22Rv1 (cell line): ENCODE measurements at regions not wholly inside any gene's neighbourhood (a gene's known extent, or its start where the extent isn't known, plus 50 kb on each side); places are given as distances from the start of the nearest gene placed in this dataset.

ENCODE experiments used
- ZFX ChIP-seq: fragments of 450-650 bp; IDR thresholded peaks from 2 replicates; pipeline ENCODE4 v1.6.1; 2017; ENCODE audit warnings: antibody characterized with exemption, borderline replicate concordance
- TF ChIP-seq, protein P1 (sequence below): fragments of 450-650 bp; IDR thresholded peaks from 2 replicates; pipeline ENCODE4 v1.5.1; 2017; ENCODE audit warnings: mild to moderate bottlenecking

DNA sequence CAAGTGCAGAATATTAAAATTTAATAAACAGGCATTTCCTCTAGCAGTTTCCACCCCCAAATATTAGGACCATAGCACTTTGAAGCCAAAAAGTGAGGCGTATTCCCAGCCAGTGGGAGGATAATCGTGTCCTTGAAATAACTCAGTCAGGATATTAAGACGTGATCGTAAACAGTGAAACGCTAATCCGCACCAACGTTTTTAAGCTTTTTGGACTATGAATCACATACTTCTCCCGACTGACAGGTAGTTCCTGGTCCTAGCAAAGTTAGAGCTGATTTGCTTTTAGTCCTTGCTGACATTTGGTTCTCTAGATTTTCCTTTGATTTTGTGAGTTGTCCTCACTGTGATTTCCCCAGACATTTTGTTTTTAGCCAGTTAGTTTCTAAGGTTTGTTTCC, 197.1 kb upstream of the ARHGAP20 start:
- TF ChIP-seq, protein P1, sequence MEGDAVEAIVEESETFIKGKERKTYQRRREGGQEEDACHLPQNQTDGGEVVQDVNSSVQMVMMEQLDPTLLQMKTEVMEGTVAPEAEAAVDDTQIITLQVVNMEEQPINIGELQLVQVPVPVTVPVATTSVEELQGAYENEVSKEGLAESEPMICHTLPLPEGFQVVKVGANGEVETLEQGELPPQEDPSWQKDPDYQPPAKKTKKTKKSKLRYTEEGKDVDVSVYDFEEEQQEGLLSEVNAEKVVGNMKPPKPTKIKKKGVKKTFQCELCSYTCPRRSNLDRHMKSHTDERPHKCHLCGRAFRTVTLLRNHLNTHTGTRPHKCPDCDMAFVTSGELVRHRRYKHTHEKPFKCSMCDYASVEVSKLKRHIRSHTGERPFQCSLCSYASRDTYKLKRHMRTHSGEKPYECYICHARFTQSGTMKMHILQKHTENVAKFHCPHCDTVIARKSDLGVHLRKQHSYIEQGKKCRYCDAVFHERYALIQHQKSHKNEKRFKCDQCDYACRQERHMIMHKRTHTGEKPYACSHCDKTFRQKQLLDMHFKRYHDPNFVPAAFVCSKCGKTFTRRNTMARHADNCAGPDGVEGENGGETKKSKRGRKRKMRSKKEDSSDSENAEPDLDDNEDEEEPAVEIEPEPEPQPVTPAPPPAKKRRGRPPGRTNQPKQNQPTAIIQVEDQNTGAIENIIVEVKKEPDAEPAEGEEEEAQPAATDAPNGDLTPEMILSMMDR = no peak
- TF ChIP-seq ZFX = no peak
